LHCN-M2 (cell line): ENCODE measurements at regions not wholly inside any gene's neighbourhood (a gene's known extent, or its start where the extent isn't known, plus 50 kb on each side); places are given as distances from the start of the nearest gene placed in this dataset.
A peak's percentile ranks its signal among the peaks of the same experiment; 100 is the strongest.

Source experiments
- DNase-seq: peaks from one replicate; pipeline ENCODE4 v3.0.0-alpha.2; 2012; ENCODE audit warnings: low read depth

DNA sequence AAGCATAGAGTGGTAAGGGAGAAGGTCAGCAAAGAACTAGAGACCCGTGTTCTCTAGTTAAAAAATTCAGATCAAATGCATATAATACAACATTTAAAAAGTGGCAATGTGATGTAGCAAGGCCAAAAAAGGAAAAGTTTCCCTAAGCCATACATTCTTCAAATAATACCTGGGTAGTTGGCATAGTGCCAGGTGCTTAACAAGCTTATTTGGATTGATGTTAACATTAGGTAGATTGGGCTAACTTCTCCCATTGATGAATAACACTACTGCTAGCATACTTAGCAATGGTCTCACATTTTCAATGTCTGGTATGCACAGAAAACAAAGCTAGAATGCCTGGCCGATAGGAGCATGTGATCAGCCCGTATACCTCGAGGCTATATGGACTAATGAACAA, 283.6 kb upstream of the RARB start:
- no peak for DNase-seq

DNA sequence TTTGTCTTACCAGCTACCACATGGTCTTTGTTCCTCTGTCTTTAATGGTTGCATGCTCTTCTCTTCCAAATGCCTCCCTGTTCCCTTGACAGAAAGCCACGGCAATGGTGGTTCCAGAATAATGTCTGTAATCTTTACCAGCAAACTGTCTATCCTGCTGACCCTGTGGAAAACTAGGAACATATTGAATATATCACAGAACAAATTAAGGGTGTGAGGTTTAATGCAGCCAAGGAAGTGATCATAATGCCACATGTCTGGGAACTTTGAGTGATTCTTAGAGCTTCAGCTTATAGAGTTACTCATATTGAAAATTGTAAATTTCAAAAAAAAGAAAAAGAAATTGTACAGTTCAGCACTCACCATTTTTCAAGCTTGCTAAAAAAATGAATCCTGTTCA, 282.9 kb upstream of the RARB start:
- no peak for DNase-seq

DNA sequence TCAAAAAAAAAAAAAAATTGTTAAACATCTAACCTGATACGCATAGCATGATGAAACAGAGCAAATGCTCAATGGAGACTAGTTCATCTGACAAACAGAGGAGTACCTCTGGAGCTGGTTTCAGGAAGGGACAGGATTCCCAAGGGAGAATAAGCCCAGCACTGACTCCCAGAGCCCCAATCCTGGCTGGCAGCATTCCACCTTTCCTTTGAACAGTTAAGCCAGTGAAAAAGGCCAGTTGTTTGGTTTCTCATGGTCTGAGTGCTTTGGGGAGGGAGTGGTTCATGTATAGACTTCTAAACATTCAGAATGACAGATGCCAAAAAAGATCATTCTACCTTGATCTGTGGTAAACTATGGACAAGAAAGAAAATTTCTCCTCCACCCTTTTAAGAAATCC, 277.9 kb upstream of the RARB start:
- DNase-seq = no peak

DNA sequence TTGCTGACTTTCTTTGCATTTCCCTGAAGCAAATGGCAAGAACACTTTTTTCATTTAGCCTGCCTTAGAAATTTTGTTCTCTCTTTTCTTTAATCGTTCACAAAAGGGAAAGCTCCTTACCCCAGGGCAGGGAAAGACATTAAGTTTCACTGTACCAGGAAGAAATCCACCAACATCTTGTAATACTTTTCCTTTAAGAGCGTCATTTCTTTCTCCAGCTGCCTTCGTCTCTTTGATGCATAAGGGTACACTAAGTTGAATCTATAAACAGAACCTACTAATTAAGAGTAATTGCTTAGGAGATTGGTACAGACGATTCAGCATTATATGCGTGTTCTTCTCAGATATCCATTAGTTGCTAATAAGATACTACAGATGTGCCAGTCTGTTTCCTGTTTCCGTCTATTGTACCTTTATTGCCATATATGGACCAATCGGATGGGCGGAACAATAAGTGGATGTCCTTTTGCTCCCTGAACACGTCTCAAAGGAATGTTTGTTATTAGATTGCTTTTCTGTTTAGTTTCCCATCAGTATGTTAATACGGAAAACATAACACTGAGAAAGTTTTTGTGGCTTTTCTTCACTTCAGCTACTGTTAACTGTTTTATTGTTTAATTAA, 276.7 kb upstream of the RARB start:
- DNase-seq = no peak

DNA sequence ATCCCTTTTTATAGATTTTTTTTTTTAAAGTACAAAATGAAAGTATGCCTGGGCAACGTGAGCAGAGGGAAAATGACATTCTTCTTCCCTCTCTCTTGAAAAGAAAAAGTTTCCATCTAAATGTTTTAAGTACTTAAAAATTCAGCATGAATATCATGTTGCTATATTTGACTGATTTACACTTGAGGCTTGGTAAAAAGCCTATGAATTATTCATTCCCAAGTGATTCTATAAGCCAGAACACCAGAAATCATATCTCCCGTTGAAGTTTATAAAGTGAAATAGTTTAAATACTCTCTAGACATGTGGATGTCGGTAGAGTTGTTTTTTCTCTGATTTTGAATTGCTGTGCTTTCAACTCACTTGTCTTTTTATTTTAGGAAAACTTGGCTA, 276.2 kb upstream of the RARB start:
- no peak for DNase-seq

DNA sequence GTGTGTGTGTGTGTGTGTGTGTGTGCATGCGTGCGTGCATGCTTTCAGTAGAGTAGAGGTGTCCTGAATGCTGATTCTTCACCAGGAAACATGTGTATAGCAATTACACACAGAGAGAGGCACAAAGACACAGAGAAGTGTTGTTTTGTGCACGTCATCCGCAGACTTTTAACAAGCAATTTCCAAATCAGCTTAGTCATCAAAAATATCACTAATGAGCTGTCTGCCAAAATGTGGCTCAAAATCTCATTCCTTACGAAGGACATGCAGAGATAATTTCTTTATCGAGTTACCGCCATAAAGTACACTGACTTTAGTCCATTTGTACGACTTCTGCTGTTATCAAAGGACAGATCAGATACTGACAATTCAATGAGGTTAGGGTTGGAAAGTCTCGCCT, 274.9 kb upstream of the RARB start:
- DNase-seq = no peak

DNA sequence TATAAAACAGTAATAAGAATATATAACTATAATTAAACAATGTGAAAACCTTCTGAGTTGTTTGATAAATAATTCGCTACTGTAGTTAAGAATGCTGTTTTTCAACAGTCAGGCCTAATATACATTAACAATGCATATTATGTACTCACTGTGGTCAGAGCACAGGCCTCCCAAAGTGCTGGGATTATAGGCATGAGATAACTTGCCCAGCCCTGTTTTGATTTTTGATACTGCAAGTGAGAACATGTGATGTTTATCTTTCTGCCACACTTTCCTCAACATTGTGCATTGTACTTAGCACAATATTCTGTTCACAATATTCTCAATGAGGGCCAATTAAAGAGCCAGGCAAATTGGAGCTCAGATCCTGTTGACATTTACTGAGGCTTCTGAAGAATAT, 274.5 kb upstream of the RARB start:
- DNase-seq = no peak

DNA sequence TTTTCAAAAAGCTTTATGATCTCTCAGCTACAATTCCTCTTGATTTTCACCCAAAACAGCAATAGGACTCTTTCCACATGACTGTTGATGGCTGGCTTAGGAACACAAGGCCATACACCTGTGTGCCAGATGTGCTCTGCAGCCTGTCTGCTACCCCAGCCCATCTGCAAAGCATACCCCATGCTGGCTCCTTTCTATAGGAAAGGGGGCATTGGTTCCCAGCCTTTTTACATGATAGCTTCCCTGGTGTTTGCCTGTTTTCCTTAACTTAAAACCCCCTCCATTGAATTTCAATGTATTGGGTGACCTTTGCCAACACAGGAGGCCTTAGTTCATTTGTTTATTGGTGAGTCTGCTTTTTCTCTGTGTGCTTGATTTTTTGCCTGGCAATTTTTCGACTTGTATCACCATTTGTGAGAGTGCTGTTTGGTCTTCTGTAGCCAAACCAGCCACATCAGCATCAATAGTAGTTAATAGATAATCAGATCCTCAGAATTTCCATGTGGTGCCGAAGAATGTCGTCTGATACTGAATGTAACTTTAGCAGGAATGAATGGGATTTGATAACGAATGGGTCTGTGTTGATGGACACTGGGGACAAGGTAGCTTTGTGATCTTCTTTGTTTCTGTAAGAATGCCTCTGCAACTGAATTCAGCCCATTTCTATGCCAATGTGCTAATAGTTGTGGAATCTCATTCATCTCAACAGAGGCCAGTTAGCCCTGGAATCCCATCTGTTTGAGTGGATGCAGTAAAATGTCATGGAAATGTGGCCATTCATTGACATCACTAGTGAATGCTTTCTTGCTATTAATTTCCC, 272.2 kb upstream of the RARB start:
- DNase-seq = peak; percentile 17

DNA sequence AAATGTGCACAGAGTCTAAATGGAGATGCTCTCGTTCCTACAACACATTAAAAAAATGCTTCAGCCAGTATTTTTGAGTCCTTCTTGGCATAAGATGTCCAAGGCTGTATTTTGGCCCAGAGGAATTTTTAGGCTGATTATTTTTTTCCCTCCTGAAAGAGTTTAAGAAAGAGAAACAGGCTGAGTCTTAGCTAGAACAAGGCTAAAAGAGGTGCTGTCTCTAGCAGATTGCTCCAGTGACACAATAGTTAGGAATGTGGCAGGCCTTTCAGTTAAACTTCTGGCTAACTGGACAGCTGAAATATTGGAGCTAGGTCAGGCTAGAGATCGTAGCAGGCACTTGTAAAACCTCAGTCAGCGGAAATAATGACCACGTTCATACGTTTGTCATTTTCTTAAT, 271.4 kb upstream of the RARB start:
- DNase-seq = peak; percentile 85

DNA sequence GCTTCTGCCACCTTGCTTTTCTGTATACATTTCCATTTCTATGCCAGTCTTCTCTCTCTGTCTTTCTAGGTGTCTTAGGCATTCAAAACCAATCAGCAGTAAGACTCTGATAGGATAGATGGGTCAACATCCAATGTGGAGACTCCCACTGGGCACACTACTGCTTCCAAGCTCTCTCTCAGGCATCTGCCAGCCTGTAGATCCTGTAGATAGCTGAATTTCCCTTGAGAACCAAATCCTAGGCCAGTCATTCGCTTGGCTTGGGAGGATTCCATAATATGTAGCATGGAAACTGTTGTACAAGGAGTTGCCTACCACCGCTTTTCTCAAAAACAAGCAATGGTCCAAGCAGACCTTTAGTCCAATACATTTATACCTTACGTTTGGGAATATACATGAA, 262.8 kb upstream of the RARB start:
- no peak for DNase-seq

DNA sequence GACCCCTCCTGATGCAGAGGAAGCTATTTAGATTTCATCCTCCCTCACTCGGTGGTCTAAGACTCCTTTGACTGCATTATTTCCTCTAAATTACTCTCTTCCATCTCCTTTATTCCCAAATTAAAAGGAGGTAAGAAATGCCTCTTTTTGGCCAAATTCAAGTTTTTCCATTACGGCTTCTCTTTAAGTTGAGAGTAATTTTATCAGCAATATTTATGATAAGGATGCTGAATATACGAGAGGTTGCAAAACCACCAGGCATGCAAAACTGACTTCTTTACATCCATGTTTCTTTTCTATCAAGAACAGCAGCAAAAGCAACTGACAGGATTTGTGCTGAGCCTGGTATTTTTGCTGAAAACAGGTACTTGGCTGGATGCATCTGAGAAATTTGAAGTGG, 262.0 kb upstream of the RARB start:
- DNase-seq = no peak

DNA sequence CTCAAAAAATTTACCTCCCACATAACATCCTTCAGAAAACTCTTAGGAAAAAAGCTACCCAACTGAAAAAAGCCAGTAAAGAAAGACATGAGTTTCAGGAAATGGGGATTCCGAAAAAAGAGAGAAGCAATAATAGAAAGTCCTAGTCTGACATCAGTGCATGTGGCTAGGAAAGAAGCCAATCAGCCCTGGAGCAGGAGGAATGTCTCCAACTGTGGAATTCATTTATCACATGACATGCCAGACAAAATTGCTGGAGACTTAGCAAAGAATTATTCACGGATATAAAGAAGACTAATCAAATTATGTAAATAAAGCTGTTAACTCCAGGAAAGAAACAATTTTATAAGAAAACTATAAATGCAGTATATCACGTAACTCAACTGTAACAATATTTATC, 258.9 kb upstream of the RARB start:
- no peak for DNase-seq

DNA sequence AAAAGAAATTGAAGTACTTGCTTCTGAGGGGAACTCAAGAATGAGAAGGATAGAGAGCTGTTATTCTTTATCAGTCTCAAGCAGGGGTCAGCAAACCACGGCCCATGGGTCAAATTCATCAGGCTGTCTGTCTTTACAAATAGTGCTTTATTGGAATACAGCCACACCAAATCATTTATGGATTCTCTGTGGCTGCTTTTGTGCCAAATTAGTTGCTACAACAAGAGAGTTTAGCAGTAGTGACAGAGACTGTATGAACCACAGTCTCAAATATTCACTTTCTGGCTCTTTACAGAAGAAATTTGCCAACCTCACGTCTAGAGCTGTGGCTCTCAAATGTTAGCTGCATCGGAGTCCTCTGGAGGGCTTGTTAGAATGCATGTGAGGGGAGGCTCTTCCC, 258.0 kb upstream of the RARB start:
- no peak for DNase-seq

DNA sequence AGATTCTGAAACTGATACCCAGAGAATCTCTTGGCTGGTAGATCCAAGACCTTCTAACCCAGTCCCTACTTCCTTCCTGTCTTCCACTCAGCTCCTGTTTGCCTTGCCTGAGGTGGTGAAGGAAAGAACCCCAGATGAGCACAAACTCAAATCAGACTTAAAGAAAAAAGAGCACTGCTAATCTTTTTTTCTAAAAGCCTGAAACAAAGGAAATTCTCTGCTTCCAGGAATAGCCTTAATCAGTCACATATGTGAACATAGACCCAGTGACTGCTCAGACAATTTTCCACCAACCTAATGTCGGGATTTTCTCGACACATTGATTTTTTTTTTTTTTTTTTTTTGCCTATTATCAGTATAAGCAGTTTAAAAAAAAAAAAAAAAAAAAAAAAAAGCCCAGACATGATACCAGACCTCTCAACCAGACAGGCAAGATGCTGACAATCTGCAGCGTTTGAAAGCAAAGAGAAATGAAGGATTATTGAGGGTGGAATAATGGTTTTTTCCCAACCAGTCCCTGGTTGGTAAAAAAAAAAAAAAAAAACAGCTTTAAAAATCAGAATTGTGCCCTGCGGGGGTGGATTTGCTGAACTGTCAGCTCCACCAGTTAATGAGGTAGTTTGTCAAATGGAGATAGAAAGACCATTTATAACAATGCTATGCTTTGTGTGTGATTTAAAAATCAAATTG, 256.8 kb upstream of the RARB start:
- no peak for DNase-seq

DNA sequence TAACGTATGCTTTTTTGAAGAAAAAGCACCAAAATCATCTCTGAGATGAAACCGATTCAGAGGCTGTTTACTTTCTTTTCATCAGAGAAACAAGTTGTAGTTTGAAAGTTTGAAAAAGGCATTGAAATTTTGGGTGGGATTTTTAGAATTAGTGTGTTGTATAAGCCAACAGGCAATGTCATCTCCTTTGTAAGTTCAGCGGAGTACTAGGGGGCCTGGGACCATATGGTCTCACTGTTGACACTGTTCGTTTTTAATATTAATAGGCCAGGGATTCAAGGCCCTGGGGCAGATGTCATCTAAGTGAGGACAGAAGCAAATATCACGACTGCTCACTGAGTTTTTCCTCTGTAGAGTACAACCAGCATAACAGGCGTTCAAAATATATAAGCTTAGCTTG, 256.2 kb upstream of the RARB start:
- DNase-seq = no peak

DNA sequence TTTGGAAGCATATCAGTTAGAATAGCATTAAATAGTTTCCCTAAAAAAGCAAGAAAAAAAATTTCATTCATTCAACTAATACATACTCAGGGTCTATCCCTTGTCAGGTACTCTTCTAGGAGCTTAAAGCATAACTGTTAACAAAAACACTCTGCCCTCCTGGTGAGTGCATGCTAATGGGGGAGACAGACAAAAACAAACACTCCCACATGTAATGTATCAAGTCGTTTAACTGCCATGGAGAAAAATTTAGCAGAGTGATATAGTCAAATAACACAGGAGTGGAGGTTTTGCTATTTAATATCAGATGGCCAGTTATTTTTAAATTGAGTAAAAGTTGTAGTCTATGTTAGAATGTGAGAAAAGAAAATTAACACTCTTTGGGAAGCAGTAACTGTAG, 254.5 kb upstream of the RARB start:
- DNase-seq = no peak

DNA sequence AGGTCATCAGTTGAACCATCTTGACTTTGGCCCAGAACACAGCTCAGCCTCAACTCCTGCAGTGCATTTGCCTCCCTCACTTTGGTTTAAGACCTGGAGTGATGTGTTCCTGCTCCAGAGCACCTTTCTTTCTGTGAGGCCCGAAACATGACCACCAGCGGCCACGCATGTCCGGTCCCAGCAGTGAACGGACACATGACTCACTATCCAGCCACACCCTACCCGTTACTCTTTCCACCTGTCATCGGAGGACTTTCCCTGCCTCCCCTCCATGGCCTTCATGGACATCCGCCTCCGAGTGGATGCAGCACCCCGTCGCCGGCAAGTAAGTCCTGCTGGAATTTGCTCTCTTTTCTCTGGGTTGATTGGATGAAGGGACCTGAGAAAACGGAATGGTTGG, 253.8 kb upstream of the RARB start:
- DNase-seq = no peak

DNA sequence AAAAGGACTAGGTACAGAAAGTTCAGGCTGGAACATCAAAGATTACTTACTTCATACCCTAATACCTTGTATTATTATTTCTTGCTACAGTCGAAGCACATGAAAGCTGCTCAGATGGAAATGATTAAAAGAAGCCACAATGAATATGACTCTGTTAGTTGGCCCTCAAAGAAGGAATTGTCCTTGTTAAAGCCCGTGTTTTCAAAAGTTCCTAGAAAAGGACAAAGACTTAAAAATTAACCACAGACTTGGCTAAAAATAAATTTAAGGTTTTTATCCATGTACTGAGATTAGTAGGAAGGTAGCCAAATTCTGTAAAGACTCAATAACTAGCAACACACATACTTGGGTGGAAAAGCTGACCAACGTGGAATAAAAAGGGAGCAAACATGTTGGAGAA, 251.0 kb upstream of the RARB start:
- DNase-seq = no peak

DNA sequence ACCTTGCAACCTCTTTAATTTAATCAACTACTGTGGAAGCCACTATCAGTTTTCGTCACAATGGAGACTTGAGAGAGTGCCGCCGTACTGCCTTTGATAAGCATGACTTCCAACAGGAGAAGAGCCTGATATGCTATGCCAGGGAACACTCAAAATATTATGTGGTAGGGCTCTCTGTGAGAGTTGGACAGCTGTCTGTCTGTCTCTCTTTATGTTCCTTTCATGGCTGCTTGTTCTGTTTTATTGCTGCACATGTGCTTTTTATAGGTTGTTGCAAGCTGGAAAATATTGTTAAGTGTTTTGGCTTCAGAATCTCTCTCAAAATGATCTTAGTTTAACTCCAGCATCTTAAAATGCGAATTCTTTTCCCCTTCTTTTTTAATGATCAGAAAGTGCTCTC, 249.4 kb upstream of the RARB start:
- DNase-seq = no peak

DNA sequence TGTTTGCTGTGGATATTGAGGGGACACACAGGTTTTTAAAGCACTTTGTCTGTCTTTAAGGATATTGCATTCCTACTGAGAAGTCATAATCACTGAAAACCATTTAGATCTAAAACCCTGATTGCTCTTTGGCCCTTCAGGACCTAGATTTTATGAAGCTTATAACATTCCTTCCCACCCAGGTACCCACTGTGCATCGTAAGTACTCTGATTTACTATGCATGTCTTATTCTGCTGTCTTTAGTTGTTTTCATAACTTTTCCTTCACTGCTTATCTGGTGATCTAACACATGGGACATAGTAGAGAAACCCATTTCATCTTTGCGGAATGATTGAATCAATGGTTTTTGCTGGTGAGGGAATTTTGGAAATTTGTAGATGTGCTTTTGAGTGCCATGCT, 247.0 kb upstream of the RARB start:
- DNase-seq = no peak

DNA sequence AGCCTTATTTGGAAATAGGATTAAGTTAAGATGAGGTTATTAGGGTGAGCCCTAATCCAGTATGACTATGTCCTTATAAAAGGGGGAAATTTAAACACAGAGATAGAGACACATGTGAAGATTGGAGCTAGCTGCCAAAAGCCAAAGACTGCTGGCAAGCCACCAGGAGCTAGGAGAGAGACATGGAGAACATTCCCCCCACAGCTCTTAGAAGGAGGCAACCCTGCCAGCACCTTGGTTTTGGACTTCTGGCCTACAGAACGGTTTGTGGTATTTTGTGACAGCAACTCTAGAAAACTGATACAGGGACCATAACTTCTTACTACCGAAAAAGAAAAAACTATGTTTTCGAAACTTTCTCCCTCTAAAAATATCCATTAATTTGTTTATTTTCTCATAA, 245.3 kb upstream of the RARB start:
- DNase-seq = no peak

DNA sequence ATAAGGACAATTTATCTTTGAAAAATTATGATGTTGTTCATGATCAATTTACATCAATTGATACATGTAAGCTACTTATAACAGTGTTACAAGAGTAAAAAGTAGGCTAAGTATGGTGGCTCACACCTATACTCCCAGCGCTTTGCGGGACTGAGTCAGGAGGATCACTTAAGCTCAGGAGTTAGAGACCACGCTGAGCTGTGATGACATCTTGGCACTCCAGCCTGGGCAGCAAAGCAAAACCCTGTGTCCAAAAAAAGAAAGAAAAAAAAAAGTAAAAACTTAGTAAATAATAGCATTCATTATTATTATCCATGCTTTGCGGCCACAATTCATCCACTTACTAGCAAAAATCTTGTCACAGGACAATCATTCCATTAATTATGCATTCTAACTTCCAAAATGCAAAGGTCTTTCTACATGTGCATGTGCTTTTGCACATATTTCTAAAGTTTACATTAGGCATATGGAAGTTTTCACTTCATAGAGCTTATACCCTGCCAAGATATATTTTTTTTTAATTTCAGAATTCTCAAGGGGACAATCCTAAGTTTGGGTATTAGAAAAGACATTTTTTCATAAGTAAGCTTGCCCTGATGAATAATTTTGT, 243.3 kb upstream of the RARB start:
- DNase-seq = no peak

DNA sequence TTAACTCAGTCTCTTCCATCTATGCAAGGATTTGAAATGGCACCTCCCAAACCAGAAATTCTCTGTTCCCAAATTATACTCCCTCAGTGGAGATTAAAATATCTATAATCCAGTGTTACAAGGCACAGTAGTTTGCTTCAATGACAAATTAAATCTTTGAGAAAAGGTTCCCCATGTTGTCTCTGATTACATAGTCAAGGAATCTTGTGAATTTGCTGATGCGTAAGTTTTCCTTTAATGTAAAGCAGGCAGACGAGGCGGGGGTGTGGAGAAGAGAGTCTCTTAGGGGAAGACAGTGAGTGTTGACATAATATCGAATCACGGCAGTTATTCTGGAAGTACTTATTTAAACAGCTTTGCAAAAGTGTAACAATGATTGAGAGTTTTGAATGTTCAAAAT, 236.4 kb upstream of the RARB start:
- no peak for DNase-seq
